PC-9 (cell line): ENCODE measurements at regions not wholly inside any gene's neighbourhood (a gene's known extent, or its start where the extent isn't known, plus 50 kb on each side); places are given as distances from the start of the nearest gene placed in this dataset.

Experiments
- BruUV-seq: library from RNA; stranded (reverse); fragments of 400-500 nt; replicated peaks from 2 replicates; lab custom pipeline; 2021; lab: Mats Ljungman, UMichigan
- CTCF ChIA-PET: fragments of 300-600 bp; sonication (Branson Sonifier 250); formaldehyde crosslinking; loops from one replicate; lab custom pipeline; 2022; ENCODE audit warnings: antibody characterized with exemption; lab: Charles Lee
- POLR2A ChIA-PET: fragments of 300-600 bp; sonication (Branson Sonifier 250); formaldehyde crosslinking; loops from one replicate; lab custom pipeline; 2022; ENCODE audit warnings: antibody characterized with exemption; ENCODE audit not compliant: unreplicated experiment; lab: Charles Lee
- DNase-seq, 2 experiments: peaks; one replicate each; pipeline versions ENCODE4 v3.0.0 to v3.0.0-alpha.2; 2015 to 2022; ENCODE audit warnings: mixed read lengths in 1 of 2
- H2AFZ ChIP-seq: fragments of 200-600 bp; sonication (generic); 2 replicates; pipeline ENCODE4 v1.8.1; 2017; ENCODE audit warnings: antibody characterized with exemption
- H3F3A ChIP-seq: fragments of 200-600 bp; sonication (generic); 2 replicates; pipeline ENCODE4 v1.8.1; 2017; ENCODE audit warnings: antibody characterized with exemption, mild to moderate bottlenecking, low read depth; ENCODE audit not compliant: insufficient read depth
- H3K27ac ChIP-seq: fragments of 200-600 bp; sonication (generic); 2 replicates; pipeline ENCODE4 v1.6.1; 2016; ENCODE audit warnings: mixed run types
- H3K27me3 ChIP-seq: fragments of 200-600 bp; sonication (generic); 2 replicates; pipeline ENCODE4 v1.6.1; 2016; ENCODE audit warnings: low read depth, mixed run types; ENCODE audit not compliant: insufficient read depth
- H3K36me3 ChIP-seq: fragments of 200-600 bp; sonication (generic); 2 replicates; pipeline ENCODE4 v1.6.1; 2016; ENCODE audit warnings: low read depth, mixed run types
- H3K4me1 ChIP-seq: fragments of 200-600 bp; sonication (generic); replicated peaks from 2 replicates; pipeline ENCODE4 v1.6.1; 2016; ENCODE audit warnings: mixed run types; ENCODE audit not compliant: insufficient read depth
- H3K4me2 ChIP-seq: fragments of 200-600 bp; sonication (generic); 2 replicates; pipeline ENCODE4 v1.6.1; 2017; ENCODE audit warnings: mixed run types
- H3K4me3 ChIP-seq: fragments of 200-600 bp; sonication (generic); 2 replicates; pipeline ENCODE4 v1.6.1; 2016; ENCODE audit warnings: mixed run types
- H3K79me2 ChIP-seq: fragments of 200-600 bp; sonication (generic); 2 replicates; pipeline ENCODE4 v1.6.1; 2017; ENCODE audit warnings: low read depth, mixed run types
- H3K9me2 ChIP-seq: fragments of 200-600 bp; sonication (generic); 2 replicates; pipeline ENCODE4 v1.8.1; 2017; ENCODE audit warnings: mild to moderate bottlenecking; ENCODE audit not compliant: insufficient read depth
- H3K9me3 ChIP-seq: fragments of 200-600 bp; sonication (generic); 2 replicates; pipeline ENCODE4 v1.8.1; 2016; ENCODE audit warnings: low read depth; ENCODE audit not compliant: insufficient read depth
- H4K20me1 ChIP-seq: fragments of 200-600 bp; sonication (generic); 2 replicates; pipeline ENCODE4 v1.8.1; 2017; ENCODE audit not compliant: insufficient read depth
- CTCF ChIP-seq: fragments of 200-600 bp; sonication (generic); conservative IDR thresholded peaks from 2 replicates; pipeline ENCODE4 v1.6.1; 2017; ENCODE audit warnings: mixed run types, antibody characterized with exemption, mild to moderate bottlenecking, moderate library complexity
- EZH2 ChIP-seq: fragments of 200-600 bp; sonication (generic); IDR thresholded peaks from 2 replicates; pipeline ENCODE4 v1.8.0; 2017; ENCODE audit warnings: antibody characterized with exemption, low read depth
- intact Hi-C: fragments of 100-400 bp; cut with micrococcal nuclease; formaldehyde crosslinking; loops from one replicate; pipeline ENCODE4 v1.10.0; 2022; ENCODE audit not compliant: unreplicated experiment

- H3K4me2 ChIP-seq = no peak overlapping the region
- H3K27ac ChIP-seq = no peak overlapping the region
- CTCF ChIA-PET = no interaction called here
- BruUV-seq = no TSS peak
- H3K9me2 ChIP-seq = no peaks in the 10 kb centered on the region
- H3K27me3 ChIP-seq = no peaks in the 10 kb centered on the region
- H3K79me2 ChIP-seq = no peaks in the 10 kb centered on the region
- POLR2A ChIA-PET = no interaction called here
- no peaks in the 10 kb centered on the region for H3K4me1 ChIP-seq
- TF ChIP-seq EZH2 (no peak), CTCF (no peak)
- no peaks in the 10 kb centered on the region for H4K20me1 ChIP-seq
- DNase-seq = no peak
- no peaks in the 10 kb centered on the region for H3K36me3 ChIP-seq
- H3F3A ChIP-seq = no peaks in the 10 kb centered on the region
- intact Hi-C loops = no loop called here
- H2AFZ ChIP-seq = no peak overlapping the region
- no peak overlapping the region for H3K4me3 ChIP-seq
- no peaks in the 10 kb centered on the region for H3K9me3 ChIP-seq
Observed at GRCh38 chr4:66506985-66507384, 836.7 kb upstream of the EPHA5 start.

DNA sequence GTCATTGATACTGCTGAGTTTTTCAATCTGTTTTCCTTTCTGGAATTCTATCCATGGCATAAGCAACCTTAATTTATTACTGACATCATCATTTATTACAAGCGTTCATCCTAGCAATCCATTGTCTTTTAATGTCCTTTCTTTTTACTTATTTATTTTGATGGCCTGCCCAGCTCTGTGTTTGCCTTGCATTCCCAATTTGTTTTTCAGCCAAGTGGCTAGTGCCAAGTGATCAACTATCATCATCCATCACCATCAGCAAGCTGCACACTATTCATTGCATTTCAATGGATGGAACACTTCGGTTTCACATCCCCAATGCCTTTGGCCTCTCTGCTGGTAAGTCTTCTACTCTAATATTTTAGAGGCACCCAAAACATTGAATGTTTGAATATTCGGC is 831.7 kb upstream of the EPHA5 start:
- no peaks in the 10 kb centered on the region for H3K9me2 ChIP-seq
- no peaks in the 10 kb centered on the region for H3K79me2 ChIP-seq
- intact Hi-C loops = no loop called here
- CTCF ChIA-PET = no interaction called here
- TF ChIP-seq EZH2 = no peak
- TF ChIP-seq CTCF = no peak
- no TSS peak for BruUV-seq
- no peaks in the 10 kb centered on the region for H4K20me1 ChIP-seq
- H3K4me3 ChIP-seq = no peak overlapping the region
- no peaks in the 10 kb centered on the region for H3K4me1 ChIP-seq
- POLR2A ChIA-PET = no interaction called here
- no peaks in the 10 kb centered on the region for H3K27me3 ChIP-seq
- H3K36me3 ChIP-seq = no peaks in the 10 kb centered on the region
- H3F3A ChIP-seq = no peaks in the 10 kb centered on the region
- DNase-seq = no peak
- H3K9me3 ChIP-seq = no peaks in the 10 kb centered on the region
- H2AFZ ChIP-seq = no peak overlapping the region
- no peak overlapping the region for H3K27ac ChIP-seq
- H3K4me2 ChIP-seq = no peak overlapping the region

GRCh38 chr4:66490729-66491128 is 820.4 kb upstream of the EPHA5 start:
- no peaks in the 10 kb centered on the region for H3K36me3 ChIP-seq
- H3F3A ChIP-seq = no peaks in the 10 kb centered on the region
- CTCF ChIA-PET = no interaction called here
- no peak for DNase-seq
- no peaks in the 10 kb centered on the region for H3K27me3 ChIP-seq
- H3K79me2 ChIP-seq = no peaks in the 10 kb centered on the region
- no peak overlapping the region for H3K4me2 ChIP-seq
- no peaks in the 10 kb centered on the region for H4K20me1 ChIP-seq
- no peak overlapping the region for H3K27ac ChIP-seq
- H3K4me1 ChIP-seq = no peaks in the 10 kb centered on the region
- intact Hi-C loops = no loop called here
- no peak overlapping the region for H2AFZ ChIP-seq
- H3K9me2 ChIP-seq = no peaks in the 10 kb centered on the region
- POLR2A ChIA-PET = no interaction called here
- no peak overlapping the region for H3K4me3 ChIP-seq
- TF ChIP-seq EZH2 (no peak), CTCF (no peak)
- no peaks in the 10 kb centered on the region for H3K9me3 ChIP-seq
- BruUV-seq = no TSS peak
